Fibroblast of skin of abdomen (primary cell): ENCODE measurements at regions not wholly inside any gene's neighbourhood (a gene's known extent, or its start where the extent isn't known, plus 50 kb on each side); places are given as distances from the start of the nearest gene placed in this dataset.

Source experiments
- DNase-seq: peaks from one replicate; pipeline ENCODE4 v3.0.0-alpha.2; 2013

DNA sequence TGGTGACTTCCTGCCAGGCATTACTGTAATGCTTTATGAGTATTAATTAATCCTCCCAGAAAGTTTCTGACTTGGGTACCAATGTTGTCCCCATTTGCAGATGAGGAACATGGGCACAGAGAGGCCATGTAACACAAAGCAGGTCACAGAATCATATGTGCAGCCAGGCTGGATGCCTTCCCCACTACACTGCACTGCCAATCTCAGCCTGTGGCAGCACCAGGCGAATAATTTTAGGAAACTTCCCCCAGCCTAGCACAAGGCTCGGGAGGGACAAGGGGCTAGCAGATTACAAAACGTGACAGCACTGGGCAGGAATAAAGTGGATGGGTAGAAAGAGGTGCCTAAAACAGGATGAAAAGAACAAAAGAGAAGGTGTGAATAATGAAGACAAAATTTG lies 331.7 kb upstream of the PROX1 start:
- DNase-seq = no peak

DNA sequence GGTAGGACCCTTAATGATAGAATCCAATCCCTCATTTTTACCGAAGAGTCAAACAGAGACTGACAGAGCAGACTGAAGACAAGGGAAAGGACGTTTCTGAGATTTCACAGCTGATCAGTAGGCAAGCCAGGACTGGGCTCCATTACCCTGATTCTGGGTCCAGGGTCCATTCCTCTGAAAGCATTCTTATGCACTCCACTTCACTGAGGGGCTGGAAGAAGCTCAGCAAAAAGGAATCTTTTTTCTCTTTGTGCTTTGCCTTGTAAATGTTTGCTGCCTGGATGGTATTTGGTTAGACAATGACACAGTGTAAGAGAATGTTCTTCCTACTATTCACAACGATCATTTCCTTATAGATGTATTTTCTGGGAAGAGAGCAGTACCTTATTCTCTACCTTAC lies 331.3 kb upstream of the PROX1 start:
- DNase-seq = no peak

DNA sequence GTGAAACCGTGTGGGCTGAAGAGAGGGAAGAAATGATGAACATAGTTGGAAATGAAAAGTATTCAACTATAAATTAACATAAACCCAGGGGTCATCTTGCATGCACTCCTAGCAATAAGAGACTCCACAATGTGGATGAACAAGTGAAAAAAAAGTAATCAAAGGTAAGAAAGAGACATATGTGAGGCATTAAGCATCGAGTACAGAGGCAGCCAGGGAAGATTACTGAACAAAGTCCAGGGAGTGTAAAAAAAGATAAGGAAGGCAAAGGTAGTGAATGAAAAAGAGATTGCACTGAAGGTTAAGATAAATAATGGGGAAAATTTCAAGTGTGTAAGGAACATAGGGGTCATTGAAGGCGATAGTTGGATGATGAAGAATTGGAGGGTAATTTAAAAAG lies 330.8 kb upstream of the PROX1 start:
- DNase-seq = no peak

DNA sequence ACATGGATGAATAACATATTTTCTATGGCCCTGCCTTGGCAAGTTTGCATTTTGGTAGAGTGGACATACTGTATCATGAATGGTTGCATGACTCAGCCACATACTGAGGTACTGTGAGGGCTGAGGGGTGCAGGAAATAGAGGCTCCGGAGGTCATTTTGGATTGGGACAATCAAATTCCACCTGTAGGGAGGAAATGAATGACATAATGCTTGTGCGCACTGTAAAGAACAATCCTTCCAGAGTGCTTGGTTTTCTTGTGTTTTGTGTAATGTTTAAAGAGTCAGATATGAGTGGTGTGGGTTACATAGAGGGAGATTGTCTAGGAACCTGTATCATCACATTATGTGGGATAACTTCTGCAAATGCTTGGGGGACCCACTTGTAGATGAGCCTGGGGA lies 329.9 kb upstream of the PROX1 start:
- no peak for DNase-seq

DNA sequence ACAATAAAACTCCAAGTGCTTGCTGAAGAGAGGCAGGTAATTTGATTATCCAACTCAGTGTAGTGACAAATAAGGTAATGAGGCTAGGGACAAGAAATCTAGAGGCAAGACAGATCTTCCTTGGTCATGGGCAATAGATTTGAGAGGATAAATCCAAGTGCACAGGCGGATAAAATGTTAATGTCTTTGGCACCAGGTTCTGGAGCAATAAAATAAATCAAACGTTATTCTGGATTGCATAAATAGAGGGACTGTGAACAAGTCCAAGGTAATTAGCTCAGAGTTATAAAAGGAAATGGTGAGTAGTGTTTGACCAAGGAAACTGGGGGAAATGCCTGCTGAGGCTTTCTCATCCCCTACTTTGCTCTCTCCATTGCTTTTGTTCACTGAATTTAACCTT lies 329.3 kb upstream of the PROX1 start:
- DNase-seq = no peak

DNA sequence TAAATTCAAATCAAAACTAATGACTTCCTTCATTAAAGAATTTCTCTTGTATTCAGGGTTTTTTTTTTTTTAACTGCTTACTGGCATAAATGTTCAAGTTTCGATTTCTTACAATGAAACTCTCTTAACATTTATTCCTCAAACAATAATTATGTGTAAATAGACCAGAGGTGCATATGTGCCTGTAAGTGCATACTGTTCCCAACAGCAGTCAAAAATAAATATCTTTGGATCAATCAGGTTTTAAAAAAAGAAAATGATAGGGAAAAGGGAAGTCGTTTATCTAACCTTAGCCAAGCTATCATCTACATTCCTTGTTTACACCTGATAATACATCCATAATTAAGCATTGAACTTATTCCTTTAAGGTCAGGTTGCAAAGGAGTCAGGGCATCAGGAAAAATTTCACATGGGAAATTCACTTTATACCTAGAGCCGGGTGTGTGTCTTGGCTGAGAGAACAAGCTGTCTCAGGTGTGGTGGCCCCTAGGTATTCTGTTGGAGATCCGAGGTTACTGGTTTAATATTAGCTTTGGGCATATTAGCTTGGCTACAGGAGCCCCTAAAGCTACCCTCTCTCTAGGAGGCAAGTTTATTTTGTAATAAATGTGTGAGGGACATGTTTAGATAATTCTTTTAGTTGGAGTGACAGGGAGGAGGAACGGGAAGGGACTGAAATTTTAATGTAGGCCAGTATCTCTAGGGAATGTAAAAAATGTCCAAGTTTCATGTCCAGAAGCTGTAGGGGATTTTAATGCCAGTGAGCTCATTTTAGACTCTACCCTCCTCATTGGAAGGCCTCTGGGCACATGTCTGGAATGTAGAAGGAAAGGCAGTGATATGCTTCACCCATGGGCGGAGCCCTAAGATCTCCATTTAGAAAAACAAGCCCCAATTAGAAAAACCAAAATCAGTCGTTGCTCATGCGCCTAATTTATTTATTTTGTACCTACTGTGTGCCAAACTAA lies 327.9 kb upstream of the PROX1 start:
- no peak for DNase-seq

DNA sequence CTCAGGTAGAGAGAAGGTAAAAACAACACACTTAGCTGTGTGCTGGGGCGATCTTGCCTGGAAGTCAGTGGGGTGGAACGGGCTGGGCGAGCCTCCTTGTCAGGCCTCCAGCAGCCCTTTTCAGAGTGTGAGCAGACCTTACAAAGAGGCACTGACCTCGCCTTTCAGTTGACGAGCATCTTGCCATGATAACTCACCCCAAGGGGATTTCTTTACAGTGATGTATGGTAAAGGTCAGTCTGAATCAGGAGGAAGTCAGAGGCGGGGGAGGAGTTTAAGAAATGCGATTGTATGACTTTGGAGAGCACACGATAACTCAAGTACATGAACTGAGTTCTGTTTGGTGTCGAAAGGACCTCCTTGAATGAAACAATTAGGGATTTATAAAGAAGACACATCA lies 326.5 kb upstream of the PROX1 start:
- DNase-seq = no peak

DNA sequence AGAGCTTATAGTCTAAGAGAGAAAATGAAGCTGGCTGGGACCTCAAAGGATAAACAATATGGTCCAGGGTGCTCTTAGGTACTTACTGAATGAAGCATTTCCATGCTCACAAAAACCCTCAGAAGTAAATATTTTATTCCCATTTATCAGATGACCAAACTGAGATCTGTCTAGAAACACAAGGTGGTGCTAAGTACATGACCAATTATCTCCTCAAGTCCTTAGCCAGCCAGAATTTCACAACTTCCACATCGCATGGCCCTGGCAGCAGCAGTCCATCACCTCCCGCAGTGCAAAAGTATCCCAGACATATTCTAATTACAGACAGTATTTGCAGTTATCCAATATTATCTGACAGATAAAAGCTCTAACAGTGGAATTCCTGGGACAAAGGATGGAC lies 321.7 kb upstream of the PROX1 start:
- no peak for DNase-seq

DNA sequence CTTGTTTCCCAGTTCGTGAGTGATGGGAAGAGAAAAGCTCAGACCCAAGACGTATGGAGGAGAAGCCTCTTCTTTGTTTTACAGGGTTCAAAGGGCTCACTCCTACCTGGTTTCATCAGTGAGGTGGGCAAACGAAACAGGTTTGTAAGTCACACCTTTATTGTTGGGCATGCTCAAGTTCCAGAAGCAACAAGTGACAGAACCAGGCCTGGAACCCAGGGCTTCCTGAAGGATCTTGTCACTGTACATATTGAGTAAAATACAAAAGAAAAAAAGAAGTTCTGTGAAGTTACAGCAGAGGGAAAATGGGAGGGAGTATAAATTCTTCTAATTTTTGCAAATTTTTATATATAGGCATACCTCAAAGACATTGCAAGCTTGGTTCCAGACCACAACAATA lies 320.9 kb upstream of the PROX1 start:
- no peak for DNase-seq

DNA sequence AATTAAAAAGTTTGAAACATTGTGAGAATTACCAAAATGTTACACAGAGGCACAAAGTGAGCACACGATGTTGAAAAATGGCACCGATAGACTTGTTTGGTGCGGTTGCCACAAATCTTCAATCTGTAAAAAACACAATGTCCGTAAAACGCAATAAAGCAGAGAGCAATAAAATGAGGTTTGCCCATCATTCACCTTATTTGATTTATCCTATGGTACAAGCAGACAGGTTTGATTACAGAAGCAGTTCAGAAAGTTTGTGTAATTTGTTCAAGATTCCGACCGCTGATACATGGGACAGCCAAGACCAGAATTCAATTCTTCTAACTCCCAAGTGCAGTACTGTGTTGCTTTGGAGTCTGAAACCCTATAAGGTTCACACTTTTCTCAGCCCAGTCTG lies 318.3 kb upstream of the PROX1 start:
- no peak for DNase-seq

DNA sequence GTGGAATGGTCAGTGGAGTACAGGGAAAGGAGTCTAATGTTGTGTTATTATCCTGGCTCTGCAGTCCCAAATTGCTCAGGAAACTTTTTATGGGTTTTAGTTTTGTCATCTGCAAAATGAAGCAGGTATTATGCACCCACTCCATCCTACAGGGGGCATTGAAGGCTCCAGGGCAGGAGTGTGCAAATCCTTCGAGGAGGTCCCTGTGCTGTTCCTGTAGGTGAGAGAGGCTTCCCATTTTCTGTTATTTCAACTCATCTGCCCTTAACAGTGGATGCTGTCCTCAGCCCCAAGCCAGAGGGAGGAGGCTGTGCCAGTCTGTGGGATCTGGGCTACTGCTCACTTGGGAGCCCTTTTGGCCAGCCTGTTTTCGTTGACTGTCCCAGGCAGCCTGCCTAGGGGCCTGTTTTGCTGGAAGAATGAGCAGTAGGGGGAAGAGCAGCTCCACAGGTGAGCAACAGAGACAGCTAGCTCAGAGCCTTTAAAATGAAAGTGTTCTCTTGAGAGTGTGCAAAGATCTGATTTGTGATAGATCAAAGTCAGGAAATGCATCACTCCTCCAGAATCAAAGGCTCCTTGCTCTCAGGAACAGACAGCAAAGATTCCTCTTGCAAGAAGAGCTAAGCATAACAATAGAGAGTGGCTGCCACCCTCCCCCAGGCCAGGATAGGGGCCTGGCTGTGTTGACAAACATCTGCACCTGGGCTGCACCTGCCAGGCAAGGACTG lies 317.6 kb upstream of the PROX1 start:
- no peak for DNase-seq

DNA sequence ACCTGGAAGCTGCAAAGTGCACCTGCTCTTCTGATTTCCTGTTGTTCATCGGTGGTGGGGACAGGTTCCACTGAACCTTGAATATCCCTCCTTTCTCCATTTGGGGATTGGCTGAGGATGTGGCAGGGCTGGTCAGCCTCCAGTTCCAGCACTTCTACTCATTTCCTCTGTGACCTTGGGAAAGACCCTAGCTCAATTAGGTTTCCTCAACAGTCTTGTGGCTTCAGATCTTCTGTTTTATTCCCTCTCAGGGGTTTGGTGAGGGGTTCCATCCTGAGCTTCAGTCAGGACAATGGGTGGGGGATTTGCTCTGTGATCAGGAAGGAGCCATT lies 317.1 kb upstream of the PROX1 start:
- DNase-seq = no peak

DNA sequence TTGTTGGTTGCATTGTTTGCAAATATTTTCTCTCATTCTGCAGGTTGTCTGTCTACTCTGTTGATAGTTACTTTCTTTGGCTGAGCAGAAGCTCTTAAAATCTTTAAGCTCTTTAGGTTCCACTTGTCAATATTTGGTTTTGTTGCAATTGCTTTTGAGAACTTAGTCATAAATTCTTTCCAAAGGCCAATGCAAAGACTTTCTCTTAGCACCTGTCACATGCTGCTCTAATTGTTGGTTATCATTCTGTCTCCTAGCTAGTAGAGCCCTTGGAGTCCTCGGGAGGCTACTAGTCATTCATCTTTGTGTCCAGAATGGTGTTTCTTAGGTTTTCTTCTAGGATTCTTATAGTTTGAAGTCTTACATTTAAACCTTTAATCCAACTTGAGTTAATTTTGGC lies 312.7 kb upstream of the PROX1 start:
- DNase-seq = no peak

DNA sequence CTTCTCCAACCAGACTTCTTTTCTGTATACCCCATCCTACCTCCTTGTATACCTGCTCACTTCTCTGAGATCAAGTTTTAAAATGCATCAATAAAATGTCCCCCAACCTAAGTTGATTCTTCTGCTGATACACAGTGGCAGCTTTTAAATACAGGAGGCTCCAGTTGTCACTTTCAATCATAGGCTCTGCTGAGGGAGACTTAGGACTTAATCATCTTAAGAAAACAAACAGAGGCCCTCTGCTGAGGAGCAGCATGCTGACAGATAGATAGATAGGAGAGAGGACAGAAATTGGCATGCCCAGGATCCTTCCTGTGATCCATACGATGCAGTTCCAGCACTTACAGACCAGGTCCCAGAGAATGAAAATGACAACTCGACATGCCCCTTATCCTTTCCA lies 311.0 kb upstream of the PROX1 start:
- no peak for DNase-seq

DNA sequence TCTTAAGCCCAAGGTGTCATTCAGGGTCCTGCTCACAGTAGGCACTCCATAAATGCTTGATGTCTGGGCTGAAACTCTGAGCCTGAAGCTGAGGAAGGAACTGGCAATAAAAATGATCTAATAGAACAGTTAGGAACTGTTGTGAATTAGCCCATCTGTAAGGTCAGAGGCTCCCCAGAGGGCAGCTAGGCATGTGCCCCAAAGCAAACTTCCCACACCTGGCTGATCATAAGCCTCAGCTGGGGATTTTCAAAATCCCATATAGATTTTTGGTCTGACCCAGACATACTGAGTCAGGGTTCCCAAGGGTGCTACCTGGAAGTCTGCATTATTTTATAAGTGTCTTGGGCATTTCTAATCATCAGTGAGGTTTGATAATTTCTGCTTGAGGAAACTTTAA lies 309.4 kb upstream of the PROX1 start:
- no peak for DNase-seq

DNA sequence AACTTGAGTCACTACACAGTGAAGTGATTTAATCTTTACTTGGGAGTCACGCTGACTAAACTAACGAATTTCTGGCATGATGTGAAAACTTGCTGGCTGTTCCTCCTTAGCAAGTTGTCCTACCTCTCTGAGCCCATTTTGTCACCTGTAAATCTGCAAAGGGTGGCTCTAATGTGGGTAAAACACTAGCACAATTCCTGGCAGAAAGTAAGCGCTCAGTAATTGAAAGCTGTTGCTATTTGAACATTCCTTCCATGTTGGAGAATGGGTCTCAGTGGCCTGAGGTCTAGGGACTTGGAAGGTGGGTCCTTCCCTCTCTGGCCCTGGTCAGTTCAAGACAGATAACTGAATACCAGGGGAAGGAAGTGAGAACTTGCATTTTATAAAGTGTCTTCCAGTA lies 309.0 kb upstream of the PROX1 start:
- DNase-seq = no peak

DNA sequence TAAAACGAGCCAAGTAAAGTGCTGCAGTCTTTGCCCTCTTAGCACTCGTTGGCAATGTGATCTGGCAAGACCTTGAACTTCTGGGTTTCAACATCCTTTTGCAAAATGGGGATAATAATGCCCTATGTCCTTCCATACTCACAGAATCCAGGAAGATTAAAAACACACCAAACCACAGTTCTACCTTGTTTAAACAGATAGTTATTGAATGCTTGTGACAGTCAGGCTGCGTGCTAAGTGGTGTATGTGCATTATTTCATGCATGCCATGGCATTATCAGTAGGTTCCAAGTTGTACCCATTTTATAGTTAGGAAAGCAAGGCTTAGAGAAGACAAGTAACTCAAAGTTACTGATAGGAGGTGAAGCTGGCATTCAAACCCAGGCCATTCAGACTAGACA lies 308.6 kb upstream of the PROX1 start:
- DNase-seq = no peak

DNA sequence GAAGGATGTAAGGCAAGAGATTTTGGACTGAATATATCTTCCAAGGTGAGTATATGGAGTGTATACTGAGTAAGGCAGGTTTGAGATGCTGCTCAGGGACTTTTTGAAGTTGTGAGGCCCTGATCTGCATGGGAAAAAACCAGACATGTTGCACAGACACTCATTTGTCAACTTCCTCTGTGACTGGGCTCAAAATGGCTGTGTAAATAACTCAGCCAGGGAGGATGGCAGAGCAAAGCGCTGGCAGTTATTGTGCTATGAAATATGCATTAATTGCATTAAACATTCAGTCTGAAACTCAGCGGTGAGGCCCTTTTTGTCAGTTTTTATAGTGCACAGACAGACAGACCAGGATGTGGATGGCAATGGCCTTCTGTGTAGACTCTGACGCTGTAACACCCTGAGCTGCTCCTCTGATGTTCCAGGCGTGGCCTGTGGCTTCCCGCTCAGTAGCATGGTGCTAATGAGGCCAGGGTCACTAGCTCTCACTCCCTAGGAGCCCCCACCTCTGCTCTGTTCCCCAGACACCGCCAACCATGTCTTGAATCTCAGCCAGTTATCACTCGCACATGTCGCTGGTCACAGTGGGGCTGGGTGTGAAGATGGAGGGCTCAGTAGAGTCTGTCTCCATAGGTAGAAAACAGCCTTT lies 307.0 kb upstream of the PROX1 start:
- no peak for DNase-seq

DNA sequence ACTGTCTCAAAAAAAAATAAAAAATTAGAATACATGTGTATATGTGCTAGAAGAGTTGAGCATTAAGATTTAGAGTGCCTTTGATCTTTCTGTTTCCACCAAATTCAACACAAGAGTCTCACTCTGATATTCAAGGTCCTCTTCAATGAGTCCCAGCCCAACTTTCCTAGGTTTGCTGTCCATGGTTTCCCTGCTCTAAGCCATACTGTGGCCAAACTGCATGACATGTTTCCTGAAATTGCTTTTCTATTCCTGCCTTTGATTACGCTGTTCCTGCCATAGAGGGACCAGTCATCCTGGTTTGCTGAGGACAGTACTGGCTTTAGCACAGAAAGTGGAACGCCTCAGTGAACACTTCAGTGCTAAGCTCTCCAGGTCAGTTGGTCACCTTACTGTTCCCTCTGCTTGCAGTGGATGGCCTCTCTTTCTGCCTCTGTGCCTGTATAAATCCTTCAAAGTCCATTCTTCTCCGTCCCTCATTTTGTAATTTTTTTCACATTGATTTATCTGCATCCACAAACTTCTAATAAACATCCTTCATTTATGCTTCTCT lies 305.9 kb upstream of the PROX1 start:
- no peak for DNase-seq

DNA sequence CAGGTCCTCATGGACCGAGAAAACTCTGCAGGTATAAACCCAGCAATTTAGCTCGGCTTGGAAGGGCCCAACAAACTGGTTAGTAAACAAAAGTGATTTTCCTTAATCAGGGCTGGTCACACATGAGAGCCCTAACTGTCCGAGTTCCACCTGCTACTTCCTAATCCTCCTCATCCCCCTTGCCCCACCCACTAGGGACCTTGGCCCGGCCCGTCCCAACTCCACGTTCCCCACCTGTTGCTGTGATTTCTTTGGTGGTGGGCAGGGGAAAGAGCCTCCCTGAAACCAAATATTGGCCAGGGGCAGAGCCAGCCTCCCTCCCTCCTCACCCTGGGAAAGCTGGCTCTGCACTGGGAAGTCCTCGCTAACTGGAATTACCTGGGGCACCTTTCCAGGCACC lies 304.2 kb upstream of the PROX1 start:
- DNase-seq = no peak

DNA sequence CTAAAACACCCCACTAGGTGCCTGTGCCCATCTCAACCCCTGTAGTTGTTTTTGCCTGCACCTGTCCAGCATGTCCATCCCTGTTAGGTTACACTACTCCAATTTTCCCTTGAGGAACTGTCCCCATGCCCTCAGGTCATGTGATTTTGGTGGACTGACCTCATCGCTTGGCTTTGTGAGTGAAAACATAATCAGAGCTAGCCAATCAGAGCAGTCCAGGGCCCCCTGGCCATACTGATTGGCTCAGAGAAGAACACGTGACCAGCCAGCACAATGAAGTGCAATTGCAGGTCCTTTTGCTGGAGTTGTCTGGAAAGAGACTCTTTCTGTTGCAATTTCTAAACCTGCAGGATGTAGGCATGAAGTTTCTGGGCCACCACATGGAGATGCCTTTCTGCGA lies 303.3 kb upstream of the PROX1 start:
- DNase-seq = no peak

DNA sequence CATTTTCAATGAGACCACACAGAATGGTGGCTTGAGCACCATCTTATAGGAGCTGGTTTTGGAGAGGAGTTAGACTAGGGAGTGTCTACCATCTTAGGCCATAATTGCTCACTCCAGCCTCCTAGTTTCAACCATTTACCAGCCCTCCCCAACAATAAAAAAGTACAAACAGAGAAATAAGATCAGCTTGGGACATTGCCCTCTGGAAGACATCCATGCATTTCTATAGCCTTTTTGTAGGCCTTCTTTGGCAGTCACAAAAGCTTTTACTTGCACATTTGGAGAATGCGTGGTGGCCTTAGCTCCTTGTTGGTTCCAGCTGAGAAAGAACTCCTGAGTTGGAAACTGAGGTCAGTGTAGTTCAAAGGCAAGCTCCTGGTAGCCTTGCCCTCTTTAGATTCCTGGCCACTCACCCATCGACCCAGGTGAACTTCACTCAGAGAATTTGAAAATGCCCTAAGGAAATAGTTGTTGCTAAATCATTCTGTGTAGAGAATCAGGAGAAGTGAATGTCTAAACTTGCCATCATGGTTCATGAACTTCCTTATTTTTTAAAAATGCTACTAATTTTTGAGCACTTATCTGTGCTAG lies 301.7 kb upstream of the PROX1 start:
- no peak for DNase-seq

DNA sequence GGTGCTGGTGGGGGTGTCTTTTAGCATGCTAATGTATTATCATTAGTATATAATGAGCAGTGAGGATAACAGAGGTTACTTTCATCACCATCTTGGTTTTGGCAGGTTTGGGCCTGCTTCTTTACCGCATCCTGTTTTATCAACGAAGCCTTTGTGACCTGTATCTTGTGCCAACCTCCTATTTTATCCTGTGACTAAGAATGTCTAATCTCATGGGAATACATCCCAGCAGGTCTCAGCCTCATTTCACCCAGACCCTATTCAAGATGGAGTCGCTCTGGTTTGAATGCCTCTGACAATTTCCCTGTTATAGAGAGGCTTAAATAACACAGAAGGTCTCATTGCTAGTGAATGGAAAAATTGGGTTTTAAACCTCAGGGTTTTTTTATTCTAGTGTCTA lies 300.8 kb upstream of the PROX1 start:
- DNase-seq = no peak
